SK-N-MC (cell line): ENCODE measurements at regions not wholly inside any gene's neighbourhood (a gene's known extent, or its start where the extent isn't known, plus 50 kb on each side); places are given as distances from the start of the nearest gene placed in this dataset.

Experiments
- EZH2 ChIP-seq: fragments of 200-600 bp; sonication (generic); IDR thresholded peaks from one replicate; pipeline ENCODE4 v1.6.1; 2017; ENCODE audit warnings: antibody characterized with exemption
- POLR2AphosphoS5 ChIP-seq: IDR thresholded peaks from 2 replicates; pipeline ENCODE4 v1.6.1; 2012; ENCODE audit warnings: mild to moderate bottlenecking, low read depth, low read length, borderline replicate concordance

DNA sequence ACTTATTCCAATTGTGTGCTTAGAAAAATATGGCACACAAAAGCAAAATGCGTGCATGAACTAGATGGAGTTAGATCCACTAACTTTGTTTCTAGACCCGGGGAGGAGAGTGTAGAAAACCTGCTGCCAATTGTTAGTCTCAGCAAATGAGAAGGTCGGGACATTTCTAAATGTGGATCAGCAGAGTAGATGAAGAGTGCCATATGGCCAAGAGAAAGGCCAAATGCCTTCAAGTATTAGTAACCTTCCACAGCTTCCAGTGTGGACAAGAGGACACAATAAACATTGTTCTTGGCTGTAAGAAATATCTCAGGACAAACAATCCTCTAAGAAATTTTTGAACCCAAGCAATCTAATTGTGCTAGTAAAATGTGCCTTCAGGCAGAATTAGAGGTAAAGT, 690.3 kb downstream of the REEP3 start:
- TF ChIP-seq POLR2AphosphoS5 (no peak), EZH2 (no peak)
